GM18517 (cell line): ENCODE measurements at regions not wholly inside any gene's neighbourhood (a gene's known extent, or its start where the extent isn't known, plus 50 kb on each side); places are given as distances from the start of the nearest gene placed in this dataset.

ENCODE experiments used
- ATAC-seq: cut with Tn5 transposase; IDR thresholded peaks from one replicate; pipeline ENCODE4 v1.9.1; 2021; ENCODE audit warnings: mild to moderate bottlenecking, moderate library complexity; ENCODE audit not compliant: unreplicated experiment

- ATAC-seq: no peak
These were observed 256.4 kb upstream of the SOX21 start for GRCh38 chr13:94968757-94969086.

DNA sequence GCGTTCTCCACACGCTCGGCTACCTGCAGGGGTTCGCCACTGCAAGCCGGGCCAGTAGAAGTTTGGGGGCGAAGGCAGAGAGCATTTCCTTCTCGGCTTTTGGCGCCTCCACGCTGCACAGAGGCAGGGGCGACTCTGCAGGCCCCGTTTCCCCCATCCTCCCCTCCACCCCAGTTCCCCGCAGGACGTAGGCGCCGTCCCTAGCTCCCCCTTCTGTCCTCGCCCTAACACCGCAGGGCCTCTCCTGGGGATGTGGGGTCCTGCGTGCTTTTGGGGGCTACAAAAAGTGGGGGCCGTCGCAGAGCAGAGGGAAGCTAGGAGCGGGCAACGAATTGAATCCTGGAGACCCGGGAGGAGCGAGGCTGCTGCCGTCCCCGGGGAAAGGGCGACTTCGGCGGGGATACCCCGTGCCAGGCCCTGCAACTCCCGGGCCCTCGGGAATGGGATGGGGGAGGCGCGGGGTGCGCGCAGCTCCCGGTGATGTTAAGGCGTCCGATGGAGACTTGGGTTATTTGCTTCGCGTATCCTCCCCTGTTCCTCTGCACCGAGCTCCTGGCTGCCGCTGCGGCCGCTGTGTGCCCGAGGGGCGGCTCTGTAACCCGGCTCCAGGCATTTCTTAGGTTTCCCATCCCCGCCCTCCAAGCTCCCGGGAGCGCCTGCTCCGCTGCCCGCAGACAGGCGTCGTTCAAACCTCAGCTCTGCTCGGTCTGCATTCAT is 255.9 kb upstream of the SOX21 start:
- ATAC-seq: no peak

DNA sequence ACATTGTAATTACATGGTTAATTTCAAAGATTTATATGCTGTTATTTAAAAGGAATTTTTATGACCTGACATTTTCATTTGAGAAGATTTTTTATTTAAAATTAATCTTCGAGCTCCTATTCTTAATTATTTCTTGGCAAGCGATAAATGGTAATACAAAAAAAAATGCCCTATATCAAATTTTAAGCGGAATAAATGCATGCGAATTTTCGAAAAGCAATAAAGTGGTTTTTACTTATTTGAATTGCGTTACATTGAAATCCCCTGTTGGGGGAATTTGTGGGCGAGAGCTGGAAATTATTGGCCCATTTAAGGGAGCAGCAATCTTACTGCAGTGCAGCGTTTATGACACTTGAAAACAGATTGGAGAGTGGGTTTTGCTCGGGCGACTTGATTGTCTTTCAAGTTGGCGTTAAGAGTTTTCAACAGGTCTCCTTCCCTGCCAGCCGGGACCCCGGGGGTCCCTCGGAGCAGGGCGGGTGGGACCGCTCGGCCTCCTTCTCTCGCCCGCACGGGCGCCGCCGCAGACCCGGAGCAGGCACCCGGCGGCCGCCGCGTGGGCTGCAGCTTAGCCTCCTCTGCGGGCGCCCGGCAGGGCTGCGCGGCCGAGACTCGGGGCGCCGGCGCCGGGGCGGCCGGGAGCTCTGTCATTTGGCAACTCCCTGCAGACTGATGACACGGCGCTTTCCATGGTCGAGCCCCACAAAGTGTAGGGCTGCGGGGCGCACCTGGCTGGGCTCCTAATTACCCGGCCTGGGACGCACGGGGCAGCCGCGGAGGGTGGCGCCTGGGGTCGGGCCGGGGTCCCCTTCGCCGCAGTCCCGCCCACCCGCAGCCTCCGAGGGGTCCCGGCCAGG is 255.1 kb upstream of the SOX21 start:
- ATAC-seq: no peak

DNA sequence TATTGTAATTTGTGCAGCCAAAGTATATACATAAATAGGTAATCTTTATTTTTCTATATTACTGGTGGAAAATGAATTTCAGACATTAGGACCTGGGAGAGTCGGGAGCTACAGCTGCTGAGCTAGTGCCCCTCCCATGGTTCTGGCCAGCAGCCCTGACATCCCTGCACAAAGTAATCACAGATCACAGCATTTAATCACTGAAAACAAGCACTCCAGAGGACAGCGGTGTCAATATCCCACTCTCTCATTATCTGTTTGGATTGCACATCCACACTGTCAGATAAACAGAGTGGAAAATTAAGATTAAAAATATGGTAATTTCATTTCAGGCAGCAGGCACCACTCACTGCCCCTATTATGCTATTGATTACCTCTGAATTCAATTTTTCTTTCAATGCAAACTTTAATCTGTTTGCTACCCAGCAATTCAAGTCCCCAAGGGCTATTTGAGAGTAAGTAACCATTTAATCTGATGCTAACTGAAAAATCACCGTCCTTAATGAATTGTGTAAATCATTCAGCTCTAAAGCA is 254.1 kb upstream of the SOX21 start:
- ATAC-seq: no peak

DNA sequence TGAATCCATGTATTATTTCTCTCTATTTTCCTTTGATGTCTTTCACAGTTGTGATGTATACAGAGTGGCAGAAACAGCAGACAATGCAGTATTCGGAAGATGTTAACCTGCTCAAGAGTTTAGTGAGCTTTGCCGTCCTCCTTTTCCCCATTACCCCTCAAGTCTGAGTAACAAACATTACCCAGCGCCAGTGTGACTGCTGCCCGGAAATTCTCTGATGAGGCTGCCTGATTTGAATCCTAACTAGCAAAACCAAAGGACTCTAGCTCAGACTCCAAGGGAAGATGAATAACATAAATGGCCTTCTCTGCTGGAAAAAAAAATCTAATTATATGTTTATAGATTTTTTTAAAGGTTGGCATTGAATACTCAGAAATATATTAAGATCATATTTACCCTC is 247.3 kb upstream of the SOX21 start:
- ATAC-seq: no peak

DNA sequence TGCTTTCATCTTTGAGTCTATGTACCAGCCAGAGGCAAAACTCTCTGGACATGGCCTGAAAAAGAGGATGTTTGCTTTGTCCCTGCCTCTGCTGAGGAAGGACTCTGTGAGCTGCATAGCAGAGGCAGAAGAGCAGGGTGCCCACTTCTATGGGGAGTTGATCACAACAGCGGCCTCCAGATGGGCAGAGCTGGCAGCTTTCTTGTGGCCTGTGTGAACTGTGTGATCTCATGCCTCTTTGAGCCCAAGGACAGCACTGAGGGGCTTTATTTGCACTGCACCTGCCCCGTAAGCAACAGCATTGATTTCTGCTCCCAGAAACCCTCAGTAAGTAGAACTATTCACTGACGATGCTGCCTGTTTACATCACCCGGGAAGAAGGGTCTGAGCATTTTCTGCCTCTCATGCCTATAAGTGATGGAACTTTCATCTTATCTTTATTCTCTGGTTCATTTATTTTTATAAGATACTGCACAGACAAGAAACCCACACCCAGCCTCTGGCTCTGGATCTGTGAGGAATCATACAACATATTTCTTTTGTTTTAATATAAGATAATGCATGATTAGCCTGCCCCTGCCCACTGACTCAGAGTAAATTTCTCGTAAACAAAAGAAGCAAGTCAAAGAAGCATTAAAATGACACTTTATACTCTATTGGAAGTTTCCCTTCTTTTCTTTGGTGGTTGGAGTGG is 244.2 kb upstream of the SOX21 start:
- no peak for ATAC-seq

- no peak for ATAC-seq
These were observed 240.4 kb upstream of the SOX21 start for GRCh38 chr13:94952787-94953186.

DNA sequence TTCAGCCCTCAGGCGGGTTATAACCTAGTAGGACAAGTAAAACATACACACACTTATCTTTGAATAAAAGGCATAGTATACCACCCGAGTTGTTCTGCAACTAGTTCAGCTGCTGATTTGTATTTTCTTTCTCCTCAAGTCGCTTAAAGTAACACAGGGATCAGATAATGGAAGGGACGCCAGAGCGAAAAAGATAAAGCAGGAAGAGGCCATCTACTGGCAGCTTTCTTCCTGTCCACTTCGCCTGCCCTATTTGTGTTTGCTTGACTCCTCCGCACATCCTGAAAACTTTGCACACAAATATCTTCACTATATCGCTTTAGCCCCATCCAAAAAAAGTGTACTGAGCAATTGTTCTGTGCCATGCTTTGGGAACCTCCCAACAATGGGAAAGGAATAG is 238.0 kb upstream of the SOX21 start:
- ATAC-seq: no peak

DNA sequence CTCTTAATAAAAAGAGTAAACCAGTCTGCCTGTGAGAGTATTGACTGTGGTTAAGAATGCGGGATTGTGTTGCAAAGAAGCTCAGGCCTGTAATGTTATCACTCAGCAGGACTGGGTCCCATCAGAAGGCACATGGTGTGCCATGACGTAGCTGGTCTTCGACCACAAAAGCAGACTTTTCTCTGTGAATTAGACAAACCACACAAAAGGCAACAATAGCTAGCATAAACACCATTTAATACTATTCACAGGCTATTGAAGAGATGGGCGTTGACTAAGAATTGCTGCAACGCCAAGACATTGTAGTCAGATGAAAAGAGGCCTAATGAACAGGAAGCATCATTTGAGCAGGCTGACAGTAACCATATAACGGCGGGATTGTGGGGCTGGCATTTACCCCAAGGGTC is 235.6 kb upstream of the SOX21 start:
- no peak for ATAC-seq

DNA sequence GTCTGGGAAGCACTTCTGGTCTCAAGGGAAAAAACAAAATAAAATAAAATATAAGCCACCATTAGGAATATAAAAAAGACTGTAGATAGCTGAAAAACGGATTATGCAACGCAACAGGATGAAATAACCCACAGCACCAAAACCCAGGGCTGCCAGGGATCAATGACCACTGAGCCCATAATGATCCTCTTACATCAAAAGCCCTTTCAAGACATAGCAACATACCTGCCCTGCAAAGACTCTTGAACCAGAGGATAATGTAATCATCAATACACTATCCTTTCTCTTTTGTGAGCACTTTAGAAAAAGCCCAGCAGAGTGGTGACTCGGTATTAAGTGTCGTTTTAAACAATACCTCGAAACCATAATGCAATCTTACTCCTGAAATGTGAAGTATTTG is 235.0 kb upstream of the SOX21 start:
- no peak for ATAC-seq

GRCh38 chr13:94946039-94946438 is 233.7 kb upstream of the SOX21 start:
- ATAC-seq: no peak

DNA sequence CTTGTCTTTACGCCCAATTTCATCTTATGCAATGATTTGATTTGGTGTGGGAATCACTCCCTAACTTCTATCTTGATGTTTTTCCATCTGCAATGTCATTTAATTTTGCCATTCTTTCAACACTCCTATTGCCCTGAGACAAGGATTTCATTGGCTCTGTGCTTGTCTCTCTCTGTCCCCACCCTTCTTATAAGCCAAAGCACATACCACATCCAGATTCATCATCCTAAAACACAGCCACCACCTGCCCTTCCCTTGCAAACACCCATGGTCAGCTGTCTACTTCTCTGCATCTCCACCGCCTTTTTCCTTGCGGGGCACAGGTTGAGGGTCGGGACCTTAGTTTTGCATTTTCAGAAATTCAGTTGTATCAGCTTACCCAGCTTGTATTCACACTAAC is 225.8 kb upstream of the SOX21 start:
- ATAC-seq: no peak

DNA sequence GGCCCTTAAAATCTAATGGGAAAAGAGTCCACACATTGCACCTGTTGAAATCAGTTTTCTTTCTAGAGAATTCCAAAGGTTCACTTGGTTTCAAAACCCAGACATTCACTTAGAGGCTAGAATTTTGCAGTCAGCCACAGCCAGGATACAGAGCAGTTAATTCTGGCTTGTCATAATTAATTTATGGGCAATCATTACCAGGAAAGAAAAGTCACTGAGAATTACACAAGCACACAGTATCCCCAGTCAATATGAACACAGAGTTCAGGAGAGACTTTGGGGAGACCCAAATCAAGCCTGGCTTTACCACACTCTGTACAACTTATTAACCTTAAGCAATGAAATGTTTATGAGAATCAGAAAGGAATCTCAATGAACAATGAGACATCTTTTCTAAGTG is 224.3 kb upstream of the SOX21 start:
- ATAC-seq: no peak

GRCh38 chr13:94933936-94934335 is 221.6 kb upstream of the SOX21 start:
- ATAC-seq: no peak

DNA sequence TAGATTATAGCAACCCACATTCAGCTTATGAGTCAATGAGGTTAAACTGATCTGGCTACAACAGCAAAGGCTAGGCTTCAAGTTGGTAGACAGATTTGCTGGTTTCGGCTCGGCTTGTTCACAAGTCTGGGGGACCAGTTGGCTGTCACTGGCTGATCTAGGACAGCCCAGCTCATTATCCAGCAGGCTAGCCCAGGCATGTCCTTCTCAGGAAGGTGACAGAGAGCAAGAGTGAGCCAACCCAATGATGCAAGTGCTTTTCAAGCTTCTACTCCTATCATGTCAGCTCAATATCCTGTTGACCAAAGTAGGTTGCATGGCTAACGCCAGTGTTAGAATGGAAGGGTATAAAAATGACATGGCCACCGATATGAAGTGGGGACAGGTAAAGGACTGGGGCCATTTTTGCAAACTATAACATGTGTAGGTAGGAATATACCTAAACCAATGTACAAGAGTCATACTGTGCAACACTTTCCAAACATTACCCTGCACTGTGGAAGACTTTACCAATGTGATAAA is 220.9 kb upstream of the SOX21 start:
- ATAC-seq: no peak

DNA sequence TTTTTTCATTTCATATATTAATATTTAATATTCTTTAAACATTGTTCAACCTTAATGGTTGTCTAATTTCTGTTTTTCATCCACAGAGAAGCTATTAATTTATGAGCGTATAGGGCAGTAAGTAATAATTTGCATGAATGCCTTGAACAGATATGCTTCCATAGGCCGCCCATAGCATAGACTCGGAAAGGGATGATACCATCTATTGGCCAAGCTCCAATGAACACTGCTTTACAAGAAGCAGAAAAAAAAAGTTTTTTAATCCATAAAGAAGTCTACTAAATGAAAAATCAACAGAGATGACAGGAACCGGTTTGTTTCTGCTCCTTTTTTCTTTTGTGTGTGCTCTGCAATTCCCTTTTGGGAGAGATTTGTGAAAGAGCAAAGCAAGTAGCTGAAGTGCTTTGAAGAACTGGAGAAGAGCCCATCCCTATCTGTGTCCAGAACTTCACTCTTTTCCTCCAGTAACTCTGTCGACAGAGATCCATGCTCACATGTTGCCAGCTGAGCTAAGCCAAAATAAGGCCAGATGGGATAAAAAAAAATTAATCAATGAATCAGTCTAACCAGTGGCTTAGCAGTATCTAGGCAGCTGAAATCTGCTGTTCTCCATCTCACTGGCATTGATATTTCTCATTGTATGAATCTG is 215.9 kb upstream of the SOX21 start:
- no peak for ATAC-seq

GRCh38 chr13:94925263-94925662 is 212.9 kb upstream of the SOX21 start:
- no peak for ATAC-seq

GRCh38 chr13:94921181-94921580 is 208.8 kb upstream of the SOX21 start:
- no peak for ATAC-seq

DNA sequence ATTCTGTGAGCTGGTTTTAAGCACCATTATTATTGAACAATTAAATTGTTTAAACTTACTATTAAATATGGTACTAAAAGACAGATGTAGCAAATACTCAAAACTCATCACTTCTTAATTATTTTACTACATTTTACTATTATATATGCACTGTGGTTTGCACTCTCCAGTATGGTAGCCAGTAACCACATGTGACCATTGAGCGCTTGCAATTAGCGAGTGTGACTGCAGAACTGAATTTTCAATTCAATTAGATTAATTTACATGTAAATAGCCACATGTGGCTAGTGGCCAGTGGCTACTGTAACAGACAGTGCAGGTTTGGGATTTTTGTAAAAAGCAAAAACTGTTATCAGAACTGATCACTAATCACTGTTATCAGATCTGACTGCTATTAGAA is 208.2 kb upstream of the SOX21 start:
- no peak for ATAC-seq

GRCh38 chr13:94917824-94918223 is 205.5 kb upstream of the SOX21 start:
- no peak for ATAC-seq

GRCh38 chr13:94914895-94915294 is 202.6 kb upstream of the SOX21 start:
- no peak for ATAC-seq
